GM19438 (cell line): ENCODE measurements at regions not wholly inside any gene's neighbourhood (a gene's known extent, or its start where the extent isn't known, plus 50 kb on each side); places are given as distances from the start of the nearest gene placed in this dataset.

Experiments
- ATAC-seq: cut with Tn5 transposase; IDR thresholded peaks from one replicate; pipeline ENCODE4 v1.9.1; 2021; ENCODE audit warnings: low read depth; ENCODE audit not compliant: unreplicated experiment

GRCh38 chr13:75931116-75931515, 295.0 kb downstream of the LMO7 start:
- ATAC-seq = no peak

DNA sequence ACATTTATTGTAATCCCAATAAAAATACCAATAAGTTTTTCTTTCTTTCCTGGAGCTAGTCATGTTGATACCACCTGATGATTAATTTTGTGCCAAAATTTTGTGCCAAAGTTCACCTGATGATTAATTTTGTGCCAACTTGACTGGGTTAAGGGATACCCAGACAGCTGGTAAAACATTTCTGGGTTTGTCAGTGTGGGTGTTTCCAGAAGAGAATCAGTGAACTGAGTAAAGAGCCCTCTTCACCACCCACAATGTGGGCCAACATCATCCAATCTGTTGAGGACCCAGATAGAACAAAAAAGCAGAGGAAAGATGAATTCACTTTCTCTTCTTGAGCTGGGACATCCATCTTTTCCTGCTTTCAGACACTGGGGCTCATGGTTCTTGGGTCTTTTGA, 292.9 kb downstream of the LMO7 start:
- ATAC-seq = no peak

DNA sequence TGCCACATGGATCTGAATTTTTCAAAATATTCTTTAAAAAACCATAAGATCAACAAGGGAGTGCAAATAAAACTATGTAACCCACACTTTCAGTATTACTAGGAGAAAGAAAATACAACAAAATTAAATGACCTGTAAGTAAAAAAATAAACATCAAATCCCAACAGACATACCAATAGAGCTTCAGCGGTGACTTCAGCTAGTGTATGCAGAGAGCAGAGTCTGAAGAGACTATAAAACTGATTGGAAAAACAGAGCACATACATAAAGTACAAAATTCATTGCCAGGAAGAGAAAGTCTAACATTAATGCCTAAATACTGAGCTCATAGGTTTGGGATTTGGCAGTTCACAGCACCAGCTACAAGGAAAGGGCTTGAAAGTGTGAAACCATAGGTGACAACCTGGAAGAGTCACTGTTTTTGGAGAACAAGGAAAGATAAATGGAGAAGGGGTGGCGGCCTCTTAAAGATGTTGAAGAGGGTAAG, 291.1 kb downstream of the LMO7 start:
- no peak for ATAC-seq

GRCh38 chr13:75920536-75920935, 284.4 kb downstream of the LMO7 start:
- no peak for ATAC-seq

- no peak for ATAC-seq
Measured at GRCh38 chr13:75919660-75920199, 283.6 kb downstream of the LMO7 start.

DNA sequence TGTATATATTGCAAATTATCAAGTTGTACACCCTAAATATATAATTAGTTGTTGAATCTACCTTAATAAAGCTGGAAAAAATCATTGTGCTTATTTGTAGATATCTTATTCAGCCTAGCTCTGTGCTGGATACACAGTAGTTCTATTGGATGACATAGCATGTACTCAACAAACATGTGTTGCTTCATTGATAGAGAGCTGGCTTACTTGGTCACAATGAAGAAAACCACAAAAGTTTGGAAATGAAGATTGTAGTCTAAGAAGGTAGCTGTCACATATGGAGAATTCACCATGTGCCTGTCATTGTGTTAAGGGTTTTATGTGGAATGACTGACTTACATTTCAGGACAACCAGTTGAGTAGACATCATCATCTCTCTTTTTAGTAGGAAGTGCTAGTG, 278.9 kb downstream of the LMO7 start:
- ATAC-seq = no peak

- ATAC-seq = no peak
Measured at GRCh38 chr13:75913925-75914324, 277.8 kb downstream of the LMO7 start.

- no peak for ATAC-seq
Measured at GRCh38 chr13:75910591-75910990, 274.5 kb downstream of the LMO7 start.
